ENCODE measurements at regions not wholly inside any gene's neighbourhood (a gene's known extent, or its start where the extent isn't known, plus 50 kb on each side); places are given as distances from the start of the nearest gene placed in this dataset.
"Not testable (repeated sequence)": the region's sequence is repeated elsewhere in the genome, so short reads cannot be mapped to it uniquely, and the experiment has no call there.

DNA sequence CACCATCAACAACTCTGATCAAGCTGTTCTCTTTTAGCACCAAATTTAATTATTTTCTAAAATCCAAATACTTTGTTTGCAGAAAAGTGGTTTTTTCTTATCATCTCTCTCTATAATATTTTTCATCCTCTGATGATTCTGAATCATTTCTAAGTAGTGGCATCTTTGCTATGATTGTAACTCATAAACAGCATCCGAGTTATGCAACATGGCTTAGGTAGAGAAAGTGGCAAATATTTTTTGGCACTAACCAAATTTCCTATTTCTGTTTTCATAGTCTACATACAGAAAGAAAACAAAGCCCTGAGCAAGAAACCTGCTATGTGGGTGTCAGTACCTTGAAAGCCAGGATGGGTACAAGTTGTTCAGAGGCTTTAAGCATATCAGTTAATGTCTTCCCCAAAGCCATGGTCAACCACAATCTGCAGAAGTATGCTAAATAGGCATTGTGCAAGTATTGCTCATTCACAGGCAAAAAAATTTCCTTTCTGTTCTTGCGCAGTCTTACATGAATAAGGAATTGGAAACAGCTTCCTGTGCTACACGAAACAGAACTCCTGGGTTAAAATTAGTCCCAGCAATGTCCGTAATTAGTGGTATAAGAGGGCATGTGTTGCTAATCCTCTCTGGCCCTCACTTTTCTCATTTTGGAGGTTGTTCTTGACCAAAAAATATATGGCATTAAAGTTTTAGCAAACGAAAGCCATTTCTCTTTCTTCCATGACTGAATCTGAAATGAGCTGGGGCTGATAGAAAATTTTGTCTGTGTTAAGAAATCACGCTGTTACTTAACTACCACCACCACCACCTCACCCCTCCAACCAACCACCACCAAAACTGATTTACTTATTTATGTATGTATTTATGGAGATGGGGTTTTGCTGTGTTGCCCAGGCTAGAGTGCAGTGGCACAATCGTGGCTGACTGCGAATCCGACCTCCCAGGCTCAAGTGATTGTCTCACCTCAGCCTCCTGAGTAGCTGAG is 325.6 kb upstream of the MAGI2 start:
- no peak for DNase-seq

DNA sequence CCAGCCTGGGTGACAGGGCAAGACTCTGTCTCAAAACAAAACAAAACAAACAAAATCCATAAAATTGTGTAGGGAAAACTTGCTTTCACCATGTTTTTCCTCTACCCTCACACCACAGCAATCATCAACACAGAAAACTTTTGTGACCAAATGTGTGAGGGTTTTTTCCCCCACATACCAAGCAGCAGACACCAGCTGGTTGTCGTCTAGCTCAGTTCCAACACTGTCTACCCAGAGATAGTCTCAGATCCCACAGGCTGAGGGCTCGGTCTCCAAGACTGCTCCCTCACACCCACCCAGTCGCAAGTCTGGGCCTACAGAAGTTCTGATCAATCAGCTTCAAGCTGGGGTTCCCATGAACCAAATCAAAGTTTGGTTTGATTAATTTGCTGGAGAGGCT is 322.4 kb upstream of the MAGI2 start:
- DNase-seq = no peak

- DNase-seq = no peak
Observed at GRCh38 chr7:79774150-79774549, 320.7 kb upstream of the MAGI2 start.

- no peak for DNase-seq
Observed at GRCh38 chr7:79770970-79771369, 317.5 kb upstream of the MAGI2 start.

DNA sequence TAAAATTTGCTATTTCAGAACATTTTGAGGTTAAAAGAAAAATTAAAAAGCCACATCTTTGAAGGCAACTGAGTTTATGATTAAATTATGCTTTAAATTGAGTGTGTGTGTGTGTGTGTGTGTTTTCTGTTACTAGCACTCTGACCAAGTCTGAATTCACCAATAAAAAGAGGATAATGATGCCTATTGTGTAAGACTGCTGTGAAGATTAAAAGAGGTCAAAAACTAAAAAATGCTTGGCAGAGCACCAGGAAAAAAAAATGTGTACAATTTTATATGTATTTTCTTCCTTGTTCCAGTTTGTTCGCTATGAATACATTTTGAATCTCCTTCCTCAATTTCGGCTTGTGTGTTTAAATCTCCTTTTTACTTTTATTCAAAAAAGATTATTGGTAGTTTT is 316.6 kb upstream of the MAGI2 start:
- DNase-seq = no peak

- not testable (repeated sequence) for DNase-seq
Observed at GRCh38 chr7:79767876-79768560, 314.6 kb upstream of the MAGI2 start.

- DNase-seq = not testable (repeated sequence)
Observed at GRCh38 chr7:79767192-79767591, 313.7 kb upstream of the MAGI2 start.

- DNase-seq = no peak
Observed at GRCh38 chr7:79761876-79762429, 308.5 kb upstream of the MAGI2 start.

DNA sequence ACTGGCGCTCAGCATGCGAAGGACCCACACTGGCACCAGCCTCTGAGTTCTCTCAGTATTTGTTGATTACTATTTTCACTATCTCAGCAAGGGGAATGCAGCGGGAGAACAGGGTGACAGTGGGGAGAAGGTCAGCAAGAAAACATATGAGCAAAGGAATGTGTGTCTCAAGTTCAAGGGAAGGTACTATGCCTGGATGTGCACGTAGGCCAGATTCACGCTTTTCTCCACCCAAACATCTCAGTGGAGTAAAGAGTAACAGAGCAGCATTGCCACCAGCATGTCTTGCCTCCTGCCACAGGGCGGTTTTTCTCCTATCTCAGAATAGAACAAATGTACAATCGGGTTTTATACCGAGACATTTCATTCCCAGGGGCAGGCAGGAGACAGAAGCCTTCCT is 297.5 kb upstream of the MAGI2 start:
- DNase-seq = not testable (repeated sequence)

GRCh38 chr7:79749856-79750255 is 296.4 kb upstream of the MAGI2 start:
- DNase-seq = no peak

- no peak for DNase-seq
Observed at GRCh38 chr7:79741684-79742083, 288.2 kb upstream of the MAGI2 start.

DNA sequence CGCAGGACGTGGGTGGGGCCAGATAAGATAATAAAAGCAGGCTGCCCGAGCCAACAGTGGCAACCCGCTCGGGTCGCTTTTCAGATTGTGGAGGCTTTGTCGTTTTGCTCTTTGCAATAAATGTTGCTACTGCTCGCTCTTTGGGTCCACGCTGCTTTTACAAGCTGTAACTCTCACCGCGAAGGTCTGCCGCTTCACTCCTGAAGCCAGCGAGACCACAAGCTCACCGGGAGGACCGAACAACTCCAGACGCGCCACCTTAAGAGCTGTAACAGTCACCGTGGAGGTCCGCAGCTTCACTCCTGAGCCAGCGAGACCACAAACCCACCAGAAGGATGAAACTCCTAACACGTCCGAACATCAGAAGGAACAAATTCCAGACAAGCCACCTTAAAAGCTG is 286.6 kb upstream of the MAGI2 start:
- no peak for DNase-seq

- DNase-seq = not testable (repeated sequence)
Observed at GRCh38 chr7:79739036-79739709, 285.7 kb upstream of the MAGI2 start.

GRCh38 chr7:79736418-79736817 is 283.0 kb upstream of the MAGI2 start:
- DNase-seq = no peak

DNA sequence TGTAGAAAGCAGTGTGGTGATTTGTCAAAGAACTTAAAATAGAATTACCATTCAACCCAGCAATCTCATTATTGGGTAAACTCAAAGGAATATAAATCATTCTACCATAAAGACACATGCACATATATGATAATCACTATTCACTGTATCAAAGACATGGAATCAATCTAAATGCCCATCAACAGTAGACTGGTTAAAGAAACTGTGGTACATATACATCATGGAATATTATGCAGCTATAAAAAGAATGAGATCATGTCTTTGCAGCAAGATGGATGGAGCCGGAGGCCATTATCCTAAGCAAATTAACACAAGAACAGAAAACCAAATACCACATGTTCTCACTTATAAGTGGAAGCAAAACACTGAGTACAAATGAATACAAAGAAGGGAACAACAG is 281.5 kb upstream of the MAGI2 start:
- DNase-seq = no peak

DNA sequence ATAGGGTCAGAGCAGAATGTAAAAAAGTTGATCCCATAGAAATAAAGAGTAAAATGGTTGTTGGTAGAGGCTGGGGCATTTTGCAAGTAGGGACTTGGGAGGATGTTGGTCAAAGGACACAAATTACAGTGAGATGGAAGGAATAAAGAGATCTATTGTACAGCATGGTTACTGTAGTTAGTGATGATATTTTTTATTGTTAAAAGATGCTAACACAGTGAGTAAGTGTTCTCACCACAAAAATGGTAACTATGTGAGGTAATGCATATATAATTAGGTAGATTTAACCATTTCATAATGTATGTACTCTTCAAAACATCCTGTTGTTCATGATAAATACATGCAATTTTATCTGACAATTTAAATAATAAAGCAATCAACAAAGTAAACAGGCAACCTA is 280.7 kb upstream of the MAGI2 start:
- DNase-seq = no peak

DNA sequence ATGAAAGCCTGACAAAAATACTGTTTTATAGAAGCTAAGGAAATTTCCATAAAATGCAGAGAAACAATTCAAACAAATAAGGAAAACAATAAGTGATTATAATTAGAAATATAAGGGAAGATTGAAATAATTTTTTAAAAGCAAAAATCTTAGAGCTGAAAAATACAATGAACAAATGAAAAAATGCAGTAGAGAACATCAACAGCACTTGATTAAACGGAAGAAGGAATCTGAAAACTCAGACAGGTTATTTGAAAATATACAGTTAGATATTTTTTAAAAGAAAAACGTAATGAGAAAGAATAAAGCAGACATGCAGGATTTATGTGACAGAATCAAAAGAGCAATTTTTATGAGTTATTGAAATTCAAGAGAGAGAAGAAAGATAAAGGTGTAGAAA is 279.1 kb upstream of the MAGI2 start:
- DNase-seq = no peak

DNA sequence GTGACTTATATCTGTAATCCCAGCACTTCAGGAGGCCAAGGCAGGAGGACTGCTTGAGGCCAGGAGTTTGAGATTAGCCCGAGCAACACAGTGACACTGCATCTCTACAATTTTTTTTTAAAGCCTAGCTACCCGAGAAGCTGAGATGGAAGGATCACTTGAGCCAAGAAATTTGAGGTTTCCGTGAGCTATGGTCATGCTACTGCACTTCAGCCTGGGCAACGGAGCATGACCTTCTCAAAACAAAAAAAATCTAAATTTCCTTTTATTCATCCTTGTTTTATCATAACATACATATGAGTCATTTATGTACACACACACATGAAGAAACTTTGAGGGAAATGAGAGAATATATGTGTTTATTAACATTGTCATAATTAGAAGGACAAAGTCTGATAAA is 277.5 kb upstream of the MAGI2 start:
- no peak for DNase-seq

GRCh38 chr7:79723833-79724618 is 270.6 kb upstream of the MAGI2 start:
- DNase-seq = no peak

GRCh38 chr7:79722217-79722616 is 268.8 kb upstream of the MAGI2 start:
- no peak for DNase-seq

GRCh38 chr7:79719216-79719615 is 265.7 kb upstream of the MAGI2 start:
- DNase-seq = no peak

Measured in hypothalamus (tissue), 51 donors.